GM19351 (cell line): ENCODE measurements at regions not wholly inside any gene's neighbourhood (a gene's known extent, or its start where the extent isn't known, plus 50 kb on each side); places are given as distances from the start of the nearest gene placed in this dataset.
"Not testable (repeated sequence)": the region's sequence is repeated elsewhere in the genome, so short reads cannot be mapped to it uniquely, and the experiment has no call there.

Source experiments
- ATAC-seq: cut with Tn5 transposase; IDR thresholded peaks from one replicate; pipeline ENCODE4 v1.9.1; 2021; ENCODE audit warnings: mild to moderate bottlenecking, moderate library complexity; ENCODE audit not compliant: unreplicated experiment

DNA sequence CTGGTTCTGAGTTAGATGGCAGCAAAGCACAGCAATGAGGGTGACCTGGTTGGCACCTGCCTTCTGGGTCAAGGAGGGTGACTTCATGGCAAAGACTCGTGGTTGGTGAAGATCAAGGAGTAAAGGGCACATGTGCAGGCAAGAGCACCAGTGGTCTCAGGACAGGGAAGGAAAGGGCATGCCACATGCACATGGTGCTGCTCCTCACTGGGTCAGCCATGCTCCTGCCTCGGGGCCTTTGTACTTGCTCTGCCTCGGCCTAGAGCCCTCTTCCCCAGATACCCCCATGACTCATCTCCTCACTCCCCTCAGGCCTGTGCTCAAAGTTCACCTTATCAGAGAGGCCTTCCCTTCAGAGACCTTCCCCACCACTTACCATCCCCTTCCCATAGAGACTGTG lies 106.7 kb upstream of the KDM7A start:
- ATAC-seq: no peak

DNA sequence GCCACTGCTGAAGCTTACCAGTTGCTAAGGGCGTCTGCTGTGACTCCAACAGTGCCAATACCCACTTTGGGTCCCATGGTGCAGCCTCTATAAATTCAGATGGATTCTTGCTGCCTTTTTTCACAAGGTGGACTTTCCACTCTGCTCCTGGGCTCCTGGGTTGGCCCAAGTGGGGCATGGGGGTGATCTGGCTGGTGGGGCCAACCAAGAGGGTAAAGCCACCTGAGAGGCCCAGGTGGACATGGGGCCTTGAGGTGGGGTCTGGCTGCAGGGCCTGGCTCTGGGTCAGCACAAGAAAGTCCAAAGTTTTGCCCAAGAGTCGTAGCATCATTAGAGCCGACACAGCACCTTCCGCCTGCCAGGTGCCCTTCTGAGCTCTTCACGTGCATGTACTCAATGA lies 105.2 kb upstream of the KDM7A start:
- no peak for ATAC-seq

DNA sequence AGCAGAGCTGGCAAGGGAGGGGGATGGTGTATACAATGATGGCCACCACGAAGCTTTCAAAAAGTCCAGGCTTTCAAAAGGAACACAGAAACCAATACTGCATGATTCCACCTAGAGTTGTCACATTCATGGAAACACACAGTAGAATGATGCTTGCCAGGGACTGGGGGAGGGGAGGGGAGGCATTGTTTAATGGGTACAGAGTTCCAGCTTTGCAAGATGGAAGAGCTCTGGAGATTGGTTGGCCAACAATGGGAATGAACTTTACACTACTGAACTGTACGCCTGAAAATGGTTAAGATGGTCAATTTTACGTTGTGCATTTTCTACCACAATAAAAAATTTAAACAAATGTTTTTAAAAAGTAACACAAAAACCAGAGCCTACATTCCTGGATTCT lies 104.5 kb upstream of the KDM7A start:
- no peak for ATAC-seq

DNA sequence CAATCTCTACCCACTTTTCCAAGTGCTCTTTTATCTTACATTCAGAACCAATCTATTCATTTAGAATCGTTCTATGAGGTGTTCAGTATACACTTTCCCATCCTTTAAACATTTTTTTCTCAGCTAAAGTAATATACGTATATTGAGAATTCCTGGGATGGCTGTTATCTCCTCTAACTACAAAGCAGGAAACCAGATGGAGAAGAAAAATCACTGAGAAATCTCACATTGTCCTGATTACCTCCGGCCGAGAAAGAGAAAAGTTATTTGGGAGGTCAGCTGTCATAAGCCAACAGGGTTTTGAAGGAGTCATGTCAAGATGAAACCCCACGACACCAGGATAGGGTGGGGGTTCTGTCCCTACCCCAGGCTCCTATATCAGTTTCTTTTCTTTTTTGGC lies 99.2 kb upstream of the KDM7A start:
- ATAC-seq: no peak

- ATAC-seq: no peak
These were observed 98.5 kb upstream of the KDM7A start for GRCh38 chr7:140275069-140275965.

DNA sequence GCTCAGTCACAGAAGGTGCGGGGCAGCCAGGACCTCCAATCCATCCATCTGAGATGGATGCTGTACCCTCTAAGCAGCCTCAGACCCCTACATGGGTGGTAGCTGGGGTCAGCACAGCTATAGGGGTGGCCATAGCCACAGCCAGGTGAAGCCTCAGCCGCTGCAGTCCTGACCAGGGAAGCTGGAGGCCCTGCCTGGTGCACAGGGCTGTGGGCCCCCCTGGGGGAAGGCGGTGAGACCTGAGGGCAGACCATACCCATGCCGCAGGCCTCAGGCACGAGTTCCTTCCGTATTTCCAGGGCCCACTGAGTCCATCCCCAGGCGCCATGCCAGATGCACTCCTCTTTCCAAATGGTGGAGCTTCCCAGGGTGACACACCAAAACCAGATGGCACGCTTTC lies 96.6 kb upstream of the KDM7A start:
- ATAC-seq: no peak

DNA sequence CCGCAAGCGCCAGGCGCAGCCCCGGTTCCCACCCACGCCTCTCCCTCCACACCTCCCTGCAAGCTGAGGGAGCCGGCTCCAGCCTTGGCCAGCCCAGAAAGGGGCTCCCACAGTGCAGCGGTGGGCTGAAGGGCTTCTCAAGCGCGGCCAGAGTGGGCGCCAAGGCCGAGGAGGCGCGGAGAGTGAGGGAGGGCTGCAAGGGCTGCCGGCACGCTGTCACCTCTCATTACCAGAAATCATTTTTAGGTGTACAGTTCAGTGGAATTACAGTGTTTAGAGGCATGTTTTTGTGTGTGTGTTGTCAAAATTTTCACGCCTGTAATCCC lies 94.8 kb upstream of the KDM7A start:
- ATAC-seq: not testable (repeated sequence)

DNA sequence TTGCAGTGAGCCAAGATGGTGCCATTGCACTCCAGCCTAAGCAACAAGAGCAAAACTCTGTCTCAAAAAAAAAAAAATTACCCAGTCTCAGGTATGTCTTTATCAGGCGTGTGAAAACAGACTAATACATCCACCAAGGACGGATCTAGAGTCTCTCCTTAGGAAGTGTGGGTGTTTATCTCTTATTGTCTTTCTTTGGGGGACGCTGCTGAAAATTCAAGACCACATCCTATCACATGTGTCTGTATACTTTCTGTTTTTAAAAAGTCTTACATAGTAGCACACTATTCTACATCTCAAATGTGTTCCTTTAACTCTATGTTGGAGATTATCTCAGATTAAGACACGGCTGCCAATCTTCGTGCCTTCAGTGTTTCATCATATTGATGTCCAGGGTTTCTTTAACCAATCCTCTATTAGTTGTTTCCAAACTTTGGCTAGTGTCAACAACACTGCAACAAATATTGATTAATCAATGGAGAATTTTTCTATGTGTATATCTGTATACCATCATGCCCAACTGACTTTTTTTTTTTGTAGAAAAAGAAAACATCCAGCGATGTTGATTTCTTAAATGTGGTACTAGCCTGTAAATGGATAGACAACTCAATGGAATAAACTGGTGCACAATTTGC lies 92.3 kb upstream of the KDM7A start:
- ATAC-seq: no peak

DNA sequence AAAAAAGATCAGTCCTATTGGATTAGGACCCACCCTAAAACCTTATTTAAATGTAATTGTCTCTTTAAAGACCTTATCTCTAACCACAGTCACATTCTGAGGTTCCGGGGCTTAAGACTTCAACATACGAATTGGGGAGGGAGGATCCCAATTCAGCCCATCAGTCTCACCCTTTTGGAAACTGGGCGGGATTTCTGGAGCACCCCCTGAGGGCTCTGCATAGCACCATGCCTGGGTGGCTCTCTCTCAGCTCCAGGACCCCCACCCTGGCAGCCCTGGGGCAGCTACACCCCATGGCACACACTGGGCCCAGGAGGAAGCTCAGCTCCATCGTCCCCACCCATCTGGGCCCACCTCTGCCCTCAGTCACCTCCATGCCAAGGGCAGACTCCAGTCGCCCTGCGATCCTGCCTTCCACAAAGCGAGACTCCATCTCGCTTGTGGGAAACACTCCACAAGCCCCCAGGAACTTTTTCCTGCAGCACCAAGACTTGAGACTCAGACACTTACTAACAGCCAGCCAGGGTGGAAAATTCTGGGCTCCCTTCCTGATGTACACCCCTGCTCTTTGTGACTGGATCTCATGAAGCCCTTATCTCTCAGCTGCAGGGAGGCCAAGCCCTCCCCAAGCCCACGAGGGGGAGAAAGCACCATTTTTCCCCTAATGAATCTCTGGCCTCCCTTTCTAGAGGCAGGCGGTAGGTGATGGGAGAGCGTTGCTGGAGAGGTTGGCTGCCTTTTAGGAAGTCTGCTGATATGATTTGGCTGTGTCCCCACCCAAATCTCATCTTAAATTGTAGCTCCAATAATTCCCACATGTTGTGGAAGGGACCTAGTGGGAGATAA lies 90.8 kb upstream of the KDM7A start:
- ATAC-seq: no peak

GRCh38 chr7:140263277-140263676 lies 86.5 kb upstream of the KDM7A start:
- no peak for ATAC-seq

DNA sequence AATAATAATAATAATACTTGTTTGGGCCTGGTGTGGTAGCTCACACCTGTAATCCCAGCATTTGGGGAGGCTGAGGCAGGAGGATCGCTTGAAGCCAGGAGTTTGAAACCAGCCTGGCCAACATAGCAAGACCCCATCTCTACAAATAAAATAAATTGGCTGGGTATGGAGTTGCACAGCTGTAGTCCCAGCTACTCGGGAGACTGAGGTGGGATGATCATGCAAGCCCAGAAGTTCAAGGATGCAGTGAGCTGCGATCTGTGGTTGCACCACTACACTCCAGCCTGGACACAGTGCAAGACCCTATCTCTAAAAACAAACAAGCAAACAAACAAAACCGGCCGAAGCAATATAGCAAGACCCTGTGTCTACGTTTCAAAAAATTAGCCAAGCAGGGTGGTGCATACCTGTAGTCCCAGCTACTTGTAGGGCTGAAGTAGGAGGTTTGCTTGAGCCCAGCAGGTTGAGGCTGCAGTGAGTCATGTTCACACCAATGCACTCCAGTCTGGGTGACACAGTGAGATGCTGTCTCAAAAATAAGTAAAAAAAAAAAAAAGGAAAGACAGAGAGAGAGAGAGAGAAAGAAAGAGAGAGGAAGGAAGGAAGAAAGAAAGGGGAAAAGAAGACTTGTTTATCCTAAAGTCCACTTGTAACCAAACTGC lies 85.6 kb upstream of the KDM7A start:
- ATAC-seq: no peak

DNA sequence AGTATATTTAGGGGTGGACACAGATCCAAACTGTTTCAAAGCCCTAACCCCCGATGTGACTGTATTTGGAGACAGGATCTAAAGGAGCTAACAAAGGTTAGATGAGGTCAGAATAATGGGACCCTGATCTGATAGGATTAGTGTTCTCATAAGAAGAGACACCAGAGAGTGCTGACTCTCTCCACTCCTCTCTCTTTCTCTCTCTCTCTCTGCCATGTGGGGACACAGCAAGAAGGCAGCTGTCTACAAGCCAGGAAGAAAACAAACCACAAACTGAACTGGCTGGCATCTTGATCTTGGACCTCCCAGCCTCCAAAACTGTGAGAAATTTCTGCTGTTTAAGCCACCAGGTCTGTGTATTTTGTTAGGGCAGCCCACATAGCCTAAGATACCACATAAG lies 84.7 kb upstream of the KDM7A start:
- ATAC-seq: no peak

GRCh38 chr7:140261105-140261486 lies 84.3 kb upstream of the KDM7A start:
- ATAC-seq: no peak

DNA sequence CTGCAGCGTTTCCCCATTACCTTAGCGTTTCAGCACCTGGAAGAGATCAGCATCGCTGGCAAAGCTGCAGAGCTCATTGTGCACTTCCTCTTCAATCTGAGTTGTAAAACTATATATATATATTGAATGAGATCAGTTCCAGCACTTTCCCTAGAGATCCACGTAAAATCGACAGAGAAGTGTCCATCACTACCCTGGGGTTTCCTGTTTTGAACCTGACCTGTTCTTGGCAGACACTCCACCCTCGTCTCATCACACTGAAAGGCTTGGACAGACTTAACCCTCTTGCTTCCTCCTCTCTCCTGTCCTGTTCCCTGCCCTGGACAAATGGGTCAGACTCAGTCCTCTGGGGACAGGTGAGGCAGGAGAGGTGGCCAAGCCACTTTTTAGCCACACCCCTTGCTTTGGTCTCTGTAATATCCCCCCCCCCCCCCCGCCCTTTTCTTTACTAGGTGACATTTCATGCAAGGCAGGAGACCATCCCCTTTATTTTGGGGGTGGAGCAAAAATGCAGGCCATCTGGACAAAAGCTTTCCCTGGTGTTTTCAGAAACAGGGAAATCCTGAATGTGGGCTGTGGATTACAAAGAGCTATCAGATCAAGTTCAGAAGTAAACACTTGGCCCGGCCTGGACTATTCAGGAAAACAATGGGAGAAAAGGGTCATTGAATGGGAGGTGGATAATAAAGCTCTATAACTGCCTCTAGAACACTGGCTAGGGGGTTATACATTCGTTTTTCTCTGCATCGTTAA lies 83.7 kb upstream of the KDM7A start:
- ATAC-seq: no peak

GRCh38 chr7:140257278-140257677 lies 80.5 kb upstream of the KDM7A start:
- ATAC-seq: not testable (repeated sequence)

DNA sequence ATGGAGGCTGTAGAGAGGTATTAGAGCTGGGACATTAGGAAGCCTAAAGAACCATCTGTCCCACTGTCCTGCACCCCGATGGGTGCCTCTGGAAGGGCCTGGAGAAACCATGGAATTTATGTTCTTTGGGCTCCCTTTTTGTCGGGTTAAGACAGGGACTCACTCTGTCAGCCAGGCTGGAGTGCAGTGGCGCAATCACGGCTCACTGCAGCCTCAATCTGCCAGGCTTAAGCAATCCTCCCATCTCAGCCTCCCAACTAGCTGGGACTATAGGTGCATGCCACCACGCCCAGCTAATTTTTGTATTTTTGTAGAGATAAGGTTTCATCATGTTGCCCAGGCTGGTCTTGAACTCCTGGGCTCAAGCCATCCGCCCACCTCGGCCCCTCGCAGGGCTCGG lies 78.2 kb upstream of the KDM7A start:
- ATAC-seq: not testable (repeated sequence)

DNA sequence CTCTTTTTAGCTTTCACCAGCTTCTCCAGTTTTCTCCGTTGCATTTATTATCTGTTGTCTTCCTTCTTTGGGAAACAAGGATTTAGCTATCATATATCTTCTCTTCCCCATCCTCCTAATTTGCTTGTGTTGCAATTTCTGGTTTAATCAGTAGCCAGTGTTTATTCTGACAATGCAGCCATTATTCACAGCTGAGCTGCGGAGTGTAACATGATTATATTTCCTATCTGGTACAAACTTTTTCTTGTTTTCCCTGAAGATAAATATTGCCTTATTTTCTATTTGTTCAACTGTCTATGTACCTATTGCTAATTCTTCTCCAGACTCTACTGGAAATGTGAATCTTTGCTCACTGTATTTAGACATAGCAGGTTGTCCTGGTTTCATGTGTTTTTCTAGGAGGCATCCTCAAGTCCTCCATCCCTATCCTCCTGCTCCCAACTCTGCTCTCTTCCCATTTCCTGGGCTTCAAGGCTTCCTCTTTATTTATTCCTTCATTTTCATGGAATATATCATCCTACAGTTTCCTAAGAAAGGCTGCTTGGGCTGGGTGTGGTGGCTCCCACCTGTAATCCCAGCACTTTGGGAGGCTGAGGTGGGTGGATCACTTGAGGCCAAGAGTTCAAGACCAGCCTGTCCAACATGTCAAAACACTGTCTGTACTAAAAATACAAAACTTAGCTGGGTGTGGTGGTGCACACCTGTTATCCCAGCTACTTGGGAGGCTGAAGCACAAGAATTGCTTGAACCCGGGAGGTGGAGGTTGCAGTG lies 72.4 kb upstream of the KDM7A start:
- no peak for ATAC-seq

DNA sequence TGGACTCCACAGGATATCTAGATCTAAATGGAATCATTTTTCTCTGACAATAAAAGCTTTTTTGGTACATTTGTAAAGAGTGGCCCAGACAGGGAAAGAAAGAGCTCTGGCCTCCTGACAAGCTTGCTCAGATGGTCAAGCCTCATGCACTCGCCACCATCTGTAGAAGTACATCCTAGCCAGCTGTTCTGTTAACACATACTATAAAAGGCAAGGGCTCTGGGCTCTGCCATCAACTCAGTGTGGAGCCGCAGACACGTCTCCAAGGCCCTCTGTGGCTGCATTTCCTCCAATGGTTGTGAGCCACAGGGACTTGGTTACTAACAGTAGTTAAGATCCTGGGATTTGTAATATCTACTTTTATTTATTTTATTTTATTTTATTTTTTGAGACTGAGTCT lies 70.8 kb upstream of the KDM7A start:
- no peak for ATAC-seq

GRCh38 chr7:140245611-140246105 lies 68.9 kb upstream of the KDM7A start:
- no peak for ATAC-seq
